ENCODE measurements at regions not wholly inside any gene's neighbourhood (a gene's known extent, or its start where the extent isn't known, plus 50 kb on each side); places are given as distances from the start of the nearest gene placed in this dataset.

GRCh38 chr2:129242269-129242668, 737.2 kb upstream of the RAB6C start:
- no peak for TF ChIP-seq CTCF (IDR thresholded peaks at IDR 0.05)
- no peak for TF ChIP-seq POLR2AphosphoS5 (IDR thresholded peaks at IDR 0.05)
- TF ChIP-seq POLR2A (IDR thresholded peaks at IDR 0.05), result no peak

All from gastroesophageal sphincter (tissue), 3 donors.